ENCODE measurements at regions not wholly inside any gene's neighbourhood (a gene's known extent, or its start where the extent isn't known, plus 50 kb on each side); places are given as distances from the start of the nearest gene placed in this dataset.
"Not testable (repeated sequence)": the region's sequence is repeated elsewhere in the genome, so short reads cannot be mapped to it uniquely, and the experiment has no call there.

GRCh38 chr4:126850286-126850685, 782.5 kb upstream of the INTU start:
- DNase-seq (ENCODE audit: low spot score): peak; percentile 89

- DNase-seq (ENCODE audit: low spot score): peak; percentile 43
These were observed 781.4 kb upstream of the INTU start for GRCh38 chr4:126851391-126851790.

GRCh38 chr4:126853715-126854114, 779.0 kb upstream of the INTU start:
- DNase-seq (ENCODE audit: low spot score): no peak

GRCh38 chr4:126856906-126857305, 775.9 kb upstream of the INTU start:
- DNase-seq (ENCODE audit: low spot score): no peak

GRCh38 chr4:126859314-126859713, 773.4 kb upstream of the INTU start:
- DNase-seq (ENCODE audit: low spot score): no peak

GRCh38 chr4:126859872-126860271, 772.9 kb upstream of the INTU start:
- DNase-seq (ENCODE audit: low spot score): no peak

- DNase-seq (ENCODE audit: low spot score): no peak
These were observed 772.4 kb upstream of the INTU start for GRCh38 chr4:126860308-126860707.

GRCh38 chr4:126869967-126870366, 762.8 kb upstream of the INTU start:
- DNase-seq (ENCODE audit: low spot score): no peak

- no peak for DNase-seq (ENCODE audit: low spot score)
These were observed 760.9 kb upstream of the INTU start for GRCh38 chr4:126871810-126872209.

- no peak for DNase-seq (ENCODE audit: low spot score)
These were observed 758.2 kb upstream of the INTU start for GRCh38 chr4:126874533-126874932.

GRCh38 chr4:126888968-126889367, 743.8 kb upstream of the INTU start:
- peak; percentile 50 for DNase-seq (ENCODE audit: low spot score)

GRCh38 chr4:126890383-126890782, 742.4 kb upstream of the INTU start:
- DNase-seq (ENCODE audit: low spot score): no peak

GRCh38 chr4:126890994-126891393, 741.8 kb upstream of the INTU start:
- no peak for DNase-seq (ENCODE audit: low spot score)

- no peak for DNase-seq (ENCODE audit: low spot score)
These were observed 737.8 kb upstream of the INTU start for GRCh38 chr4:126894963-126895362.

- DNase-seq (ENCODE audit: low spot score): no peak
These were observed 736.7 kb upstream of the INTU start for GRCh38 chr4:126895988-126896570.

GRCh38 chr4:126897038-126897437, 735.7 kb upstream of the INTU start:
- DNase-seq (ENCODE audit: low spot score): no peak

GRCh38 chr4:126898815-126899214, 733.9 kb upstream of the INTU start:
- DNase-seq (ENCODE audit: low spot score): no peak

- DNase-seq (ENCODE audit: low spot score): peak; percentile 77
These were observed 733.4 kb upstream of the INTU start for GRCh38 chr4:126899331-126899801.

- no peak for DNase-seq (ENCODE audit: low spot score)
These were observed 726.3 kb upstream of the INTU start for GRCh38 chr4:126906466-126906865.

- DNase-seq (ENCODE audit: low spot score): no peak
These were observed 725.4 kb upstream of the INTU start for GRCh38 chr4:126907389-126907788.

- no peak for DNase-seq (ENCODE audit: low spot score)
These were observed 716.6 kb upstream of the INTU start for GRCh38 chr4:126916049-126916625.

- DNase-seq (ENCODE audit: low spot score): peak; percentile 54
These were observed 716.1 kb upstream of the INTU start for GRCh38 chr4:126916626-126917140.

- DNase-seq (ENCODE audit: low spot score): not testable (repeated sequence)
These were observed 710.3 kb upstream of the INTU start for GRCh38 chr4:126922328-126922938.

All from AG08395 (cell line).